GM12874 (cell line): ENCODE measurements at regions not wholly inside any gene's neighbourhood (a gene's known extent, or its start where the extent isn't known, plus 50 kb on each side); places are given as distances from the start of the nearest gene placed in this dataset.

ENCODE experiments used
- TF ChIP-seq, protein P1 (sequence below): IDR thresholded peaks from 2 replicates; pipeline ENCODE4 v1.5.1; 2011; ENCODE audit warnings: low read depth, mild to moderate bottlenecking, control low read depth, low read length, moderate library complexity; ENCODE audit not compliant: insufficient read depth

DNA sequence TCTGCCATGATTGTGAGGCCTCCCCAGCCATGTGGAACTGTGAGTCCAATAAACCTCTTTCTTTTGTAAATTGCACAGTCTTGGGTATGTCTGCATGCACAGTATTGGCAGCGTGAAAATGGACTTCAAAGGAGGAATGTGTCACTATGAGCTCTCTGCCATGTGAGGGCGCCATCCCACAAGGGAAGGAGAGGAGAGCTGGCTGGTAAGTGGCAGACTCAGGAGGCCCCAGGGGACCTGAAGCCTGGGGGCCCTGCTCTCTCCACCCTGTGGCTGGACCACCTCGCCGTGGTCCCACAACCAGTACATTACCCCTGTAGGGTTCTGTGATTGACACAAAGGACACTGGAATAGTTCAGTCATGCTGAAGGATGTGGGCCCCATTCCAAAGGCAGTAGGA lies 122.1 kb downstream of the RPIA start:
- TF ChIP-seq, protein P1, sequence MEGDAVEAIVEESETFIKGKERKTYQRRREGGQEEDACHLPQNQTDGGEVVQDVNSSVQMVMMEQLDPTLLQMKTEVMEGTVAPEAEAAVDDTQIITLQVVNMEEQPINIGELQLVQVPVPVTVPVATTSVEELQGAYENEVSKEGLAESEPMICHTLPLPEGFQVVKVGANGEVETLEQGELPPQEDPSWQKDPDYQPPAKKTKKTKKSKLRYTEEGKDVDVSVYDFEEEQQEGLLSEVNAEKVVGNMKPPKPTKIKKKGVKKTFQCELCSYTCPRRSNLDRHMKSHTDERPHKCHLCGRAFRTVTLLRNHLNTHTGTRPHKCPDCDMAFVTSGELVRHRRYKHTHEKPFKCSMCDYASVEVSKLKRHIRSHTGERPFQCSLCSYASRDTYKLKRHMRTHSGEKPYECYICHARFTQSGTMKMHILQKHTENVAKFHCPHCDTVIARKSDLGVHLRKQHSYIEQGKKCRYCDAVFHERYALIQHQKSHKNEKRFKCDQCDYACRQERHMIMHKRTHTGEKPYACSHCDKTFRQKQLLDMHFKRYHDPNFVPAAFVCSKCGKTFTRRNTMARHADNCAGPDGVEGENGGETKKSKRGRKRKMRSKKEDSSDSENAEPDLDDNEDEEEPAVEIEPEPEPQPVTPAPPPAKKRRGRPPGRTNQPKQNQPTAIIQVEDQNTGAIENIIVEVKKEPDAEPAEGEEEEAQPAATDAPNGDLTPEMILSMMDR, result 0 out of 2 replicates have a peak, but pooled peaks have one; percentile 7

DNA sequence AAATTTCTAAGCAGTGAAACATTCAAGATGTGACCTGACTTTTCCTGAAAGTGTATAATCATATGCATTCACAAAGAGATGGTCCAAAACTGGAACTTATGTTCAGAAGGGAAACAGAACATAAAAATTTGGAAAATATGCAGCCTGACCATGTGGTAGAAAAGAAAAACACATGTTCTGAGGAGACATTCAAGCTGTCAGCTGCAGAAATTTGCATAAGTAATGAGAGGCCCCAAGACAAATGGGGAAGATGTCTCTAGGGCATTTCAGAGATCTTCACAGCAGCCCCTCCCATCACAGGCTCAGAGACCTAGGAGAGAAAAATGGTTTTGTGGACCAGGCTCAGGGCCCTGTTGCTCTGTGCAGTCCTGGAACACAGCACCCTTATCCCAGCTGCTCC lies 123.8 kb downstream of the RPIA start:
- TF ChIP-seq, protein P1, result no peak

DNA sequence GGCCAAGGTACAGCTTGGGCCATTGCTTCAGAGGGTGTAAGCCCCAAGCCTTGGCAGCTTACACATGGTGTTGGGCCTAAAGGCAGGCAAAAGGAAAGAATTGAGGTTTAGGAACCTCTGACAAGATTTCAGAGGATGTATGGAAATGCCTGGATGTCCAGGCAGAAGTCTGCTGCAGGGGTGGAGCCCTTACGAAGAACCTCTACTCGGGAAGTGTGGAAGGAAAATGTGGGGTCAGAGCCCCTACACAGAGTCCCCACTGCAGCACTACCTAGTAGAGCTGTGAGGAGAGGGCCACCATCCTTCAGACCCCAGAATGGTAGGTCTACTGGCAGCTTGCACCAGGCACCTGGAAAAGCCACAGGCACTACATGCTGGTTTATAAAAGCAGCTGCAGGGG lies 124.2 kb downstream of the RPIA start:
- TF ChIP-seq, protein P1, result no peak

DNA sequence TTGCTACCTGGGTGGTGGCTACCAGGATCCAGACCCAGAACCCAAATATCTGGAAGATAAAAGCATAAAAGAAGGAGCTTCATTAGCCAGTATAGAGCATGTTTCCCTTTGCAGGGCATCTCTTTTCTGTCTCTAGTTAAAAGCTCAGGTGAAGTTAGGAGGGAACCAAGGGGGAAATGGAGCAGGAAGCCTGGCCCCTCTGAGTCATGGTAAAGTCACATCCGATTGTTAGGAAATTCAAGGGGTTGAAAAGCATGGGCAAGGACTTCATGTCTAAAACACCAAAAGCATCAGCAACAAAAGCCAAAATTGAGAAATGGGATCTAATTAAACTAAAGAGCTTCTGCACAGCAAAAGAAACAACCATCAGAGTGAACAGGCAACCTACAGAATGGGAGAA lies 126.9 kb downstream of the RPIA start:
- TF ChIP-seq, protein P1, result no peak

DNA sequence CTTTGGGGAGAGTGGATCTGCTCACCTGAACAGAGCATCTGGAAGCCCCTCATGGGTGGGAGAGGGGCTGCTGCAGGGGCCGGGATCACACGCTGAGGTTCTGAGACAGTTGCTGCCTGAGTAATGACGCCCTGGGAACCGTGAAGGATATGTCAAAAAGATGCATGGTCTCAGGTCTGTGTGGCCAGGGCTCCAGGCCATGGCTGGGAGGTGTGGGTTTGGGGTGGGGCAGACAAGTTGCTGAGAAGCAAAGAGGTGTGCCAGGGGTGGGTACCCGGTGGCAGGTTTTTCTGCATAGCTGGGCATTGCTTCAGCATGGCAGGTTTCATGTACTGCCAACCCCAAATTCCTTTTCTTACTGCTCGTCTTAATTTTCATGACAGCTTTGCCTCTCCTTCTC lies 133.5 kb downstream of the RPIA start:
- TF ChIP-seq, protein P1, result no peak

DNA sequence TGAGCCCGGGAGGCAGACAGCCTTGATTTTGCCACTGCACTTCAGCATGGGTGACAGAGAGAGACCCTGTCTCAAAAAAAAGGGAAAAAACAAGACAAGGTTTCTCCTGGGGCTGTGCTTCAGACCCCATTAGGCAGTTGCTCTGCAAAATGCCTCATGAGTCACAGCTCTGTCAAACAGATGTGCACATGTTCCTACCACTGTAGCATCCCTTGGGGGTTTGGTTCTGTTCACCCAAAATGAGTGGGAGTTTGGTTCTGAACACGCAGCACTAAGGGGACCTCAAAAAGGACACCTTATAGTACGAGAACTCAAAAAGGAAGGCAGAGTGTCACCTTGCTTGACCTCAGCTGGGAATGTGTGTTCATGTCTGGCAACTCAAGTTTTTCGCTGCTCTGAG lies 134.9 kb downstream of the RPIA start:
- TF ChIP-seq, protein P1, result no peak

DNA sequence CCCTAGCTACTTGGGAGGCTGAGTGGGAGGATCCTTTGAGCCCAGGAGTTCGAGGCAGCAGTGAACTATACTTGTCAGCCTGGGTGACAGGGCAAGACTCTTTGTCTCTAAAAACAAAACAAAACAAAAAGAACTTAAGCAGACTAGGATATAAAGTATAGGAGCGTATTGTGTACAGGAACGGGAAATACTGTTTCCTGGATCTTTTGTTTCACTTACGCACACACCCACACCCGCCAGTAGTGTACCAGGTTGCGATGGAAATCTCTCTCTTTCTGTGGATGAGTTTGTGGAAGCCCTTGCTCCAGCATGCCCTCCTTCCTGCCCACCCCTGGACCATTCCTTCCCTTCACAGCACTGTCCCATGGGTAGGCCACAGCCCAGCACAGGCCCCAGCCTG lies 136.3 kb downstream of the RPIA start:
- TF ChIP-seq, protein P1, result no peak

DNA sequence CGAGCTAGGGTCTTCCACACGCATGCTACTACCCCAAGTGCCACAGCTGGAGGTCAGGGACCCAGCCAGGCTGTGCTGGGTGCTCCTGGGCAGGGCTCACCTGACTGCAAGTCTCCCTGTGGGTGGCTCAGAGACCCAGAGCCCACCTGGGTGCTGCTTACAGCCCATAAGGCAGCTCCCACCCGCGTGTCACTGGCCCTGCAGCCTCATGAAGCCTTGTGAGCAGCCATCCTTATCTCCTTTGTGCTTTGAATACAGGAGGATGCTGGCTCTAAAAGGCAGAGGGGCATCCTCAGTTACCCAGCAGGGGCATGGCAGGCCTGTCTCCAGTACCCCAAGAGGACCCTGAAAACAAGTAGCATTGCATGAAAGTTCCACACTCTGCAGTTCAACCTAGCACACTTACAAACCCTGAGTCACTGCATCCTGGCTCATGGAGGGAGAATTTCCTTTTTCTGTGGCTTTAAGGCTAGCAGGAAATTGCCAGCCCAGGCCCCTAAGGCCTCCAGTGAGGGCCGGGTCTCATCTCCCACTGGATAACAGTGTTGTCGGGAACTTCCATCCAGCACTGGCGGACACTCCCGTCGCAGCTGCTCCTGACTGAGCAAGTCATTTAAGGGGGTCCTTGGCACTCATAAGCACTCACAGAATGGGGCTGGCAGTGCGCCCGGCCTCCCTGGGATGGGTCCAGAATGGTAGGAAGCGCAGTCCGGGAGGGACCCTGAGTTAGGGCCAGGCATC lies 137.1 kb downstream of the RPIA start:
- TF ChIP-seq, protein P1, result no peak
